OCI-LY1 (cell line): ENCODE measurements at regions not wholly inside any gene's neighbourhood (a gene's known extent, or its start where the extent isn't known, plus 50 kb on each side); places are given as distances from the start of the nearest gene placed in this dataset.

ENCODE experiments used
- CTCF ChIP-seq: fragments of 200-600 bp; sonication (generic), shearing (Covaris generic); IDR thresholded peaks from 2 replicates; pipeline ENCODE4 v1.5.1; 2017; ENCODE audit warnings: mild to moderate bottlenecking, antibody characterized with exemption, low read length, moderate library complexity, mixed read lengths
- EZH2 ChIP-seq: fragments of 200-600 bp; sonication (generic), shearing (Covaris generic); IDR thresholded peaks from 2 replicates; pipeline ENCODE4 v1.8.0; 2017; ENCODE audit warnings: borderline replicate concordance, mixed run types, mild to moderate bottlenecking, antibody characterized with exemption, low read length, moderate library complexity, mixed read lengths

- no peak for TF ChIP-seq CTCF
- TF ChIP-seq EZH2: no peak
Measured at GRCh38 chr16:51359141-51359955, 208.3 kb upstream of the SALL1 start.
